A549 (cell line): ENCODE measurements at regions not wholly inside any gene's neighbourhood (a gene's known extent, or its start where the extent isn't known, plus 50 kb on each side); places are given as distances from the start of the nearest gene placed in this dataset.

Experiments used
- ATAC-seq, 2 experiments: fragments of 200-7000 bp in 1 of 2; fragments of >200 bp in 1 of 2; cut with Nextera tagmentation in 1 of 2; cut with Tn5 transposase in 1 of 2; 3 replicates each; pipeline versions ENCODE4 v1.8.0 to v1.9.1; 2018 to 2020; ENCODE audit warnings: mild to moderate bottlenecking in 1 of 2, moderate library complexity in 1 of 2
- CTCF ChIA-PET: fragments of 300-600 bp; sonication (Branson Sonifier 250); formaldehyde crosslinking; extraction: SDS; loops from one replicate; lab custom pipeline; 2021; ENCODE audit warnings: antibody characterized with exemption, inconsistent platforms; lab: Yijun Ruan, JAX
- POLR2A ChIA-PET: fragments of 350-600 bp; formaldehyde crosslinking; extraction: SDS; loops from one replicate; lab custom pipeline; 2021; ENCODE audit warnings: antibody characterized with exemption, inconsistent platforms; lab: Yijun Ruan, JAX
- DNase-seq, 2 experiments: peaks; one replicate each; pipeline versions ENCODE4 v3.0.0 to v3.0.0-alpha.2; 2011 to 2016; ENCODE audit warnings: low read depth in 1 of 2, low spot score in 1 of 2
- FAIRE-seq: peaks from 2 replicates; lab custom pipeline; 2011; peaks lifted over from hg19 to GRCh38; lab: Jason Lieb, UNC
- H3K27ac ChIP-seq, 2 experiments: fragments of >200 bp; sonication (Bioruptor Twin); formaldehyde crosslinking; 3 replicates each; pipeline ENCODE4 v1.5.1; 2016 to 2017
- H3K4me1 ChIP-seq: fragments of >200 bp; sonication (Bioruptor Twin); formaldehyde crosslinking; 3 replicates; pipeline ENCODE4 v1.6.1; 2016
- H3K4me2 ChIP-seq: fragments of >200 bp; sonication (Bioruptor Twin); formaldehyde crosslinking; 3 replicates; pipeline ENCODE4 v1.6.1; 2016
- H3K4me3 ChIP-seq: fragments of >200 bp; sonication (Bioruptor Twin); formaldehyde crosslinking; 3 replicates; pipeline ENCODE4 v1.5.1; 2016
- H3K9me3 ChIP-seq: fragments of >200 bp; sonication (Bioruptor Twin); formaldehyde crosslinking; 3 replicates; pipeline ENCODE4 v1.6.1; 2016
- CHD2 ChIP-seq: fragments of 150-350 bp; IDR thresholded peaks from 2 replicates; pipeline ENCODE4 v1.6.1; 2014; ENCODE audit warnings: low read length; ENCODE audit not compliant: partially characterized antibody
- GATA3 ChIP-seq: IDR thresholded peaks from 2 replicates; pipeline ENCODE4 v1.6.1; 2012; ENCODE audit warnings: borderline replicate concordance
- HDAC2 ChIP-seq: fragments of 200-600 bp; sonication (generic); IDR thresholded peaks from 2 replicates; pipeline ENCODE4 v1.6.1; 2016
- HOXA7 ChIP-seq: fragments of 250-450 bp; sonication (Bioruptor Pico); IDR thresholded peaks from 2 replicates; pipeline ENCODE4 v1.5.0; 2020; ENCODE audit warnings: mild to moderate bottlenecking, moderate library complexity
- WGBS: methylation state at CpG from one replicate; pipeline ENCODE4 v1.1.6; 2017; ENCODE audit errors: missing lambda C conversion rate; 5-methylcytosine and 5-hydroxymethylcytosine counted together
- small RNA-seq, 6 experiments: library from RNA; depleted of rRNA; stranded (forward); fragments of <200 nt; gene quantifications; one replicate each; pipeline ENCODE3, GENCODE V24; 2012

- ChIA-PET POLR2A (no interaction called here), CTCF (no interaction called here)
- no peaks in the 10 kb centered on the region for H3K4me1 ChIP-seq
- FAIRE-seq, result no peak
- 65% methylated on average over 2 of the region's 2 CpGs for WGBS
- DNase-seq, result no peak
- H3K9me3 ChIP-seq, result no peaks in the 10 kb centered on the region
- H3K27ac ChIP-seq, result no peak overlapping the region
- TF ChIP-seq HDAC2, result no peak
- no peak for TF ChIP-seq HOXA7 (CRISPR knock-in tag)
- no peak for TF ChIP-seq GATA3
- TF ChIP-seq CHD2, result no peak
- H3K4me2 ChIP-seq, result no peak overlapping the region
- no peak for ATAC-seq
- H3K4me3 ChIP-seq, result no peak overlapping the region
Observed at GRCh38 chrX:77396781-77397180, 50.4 kb upstream of the FGF16 start.

Small RNAs in the stretch of these regions (small RNA-seq; reads per million reads assigned to genes)
- gene MIR325 (0 reads per million in 6 experiments), gene RNA5SP509 (0 reads per million in 6 experiments)
